ENCODE measurements at regions not wholly inside any gene's neighbourhood (a gene's known extent, or its start where the extent isn't known, plus 50 kb on each side); places are given as distances from the start of the nearest gene placed in this dataset.

GRCh38 chr7:152909683-152910544 is 150.4 kb downstream of the ACTR3B start:
- intact Hi-C loops (cut with micrococcal nuclease; ENCODE audit: unreplicated experiment) = no loop called here
- no TSS peak for BruUV-seq (replicated peaks)
- Histone ChIP-seq H3K4me3 (ENCODE audit: low read depth, low read length, poor library complexity, severe bottlenecking) (no peak overlapping the region), H3K36me3 (ENCODE audit: insufficient read depth, low read length, poor library complexity, severe bottlenecking) (no peaks in the 10 kb centered on the region), H3K9me3 (ENCODE audit: low read depth, low read length, poor library complexity, severe bottlenecking) (no peaks in the 10 kb centered on the region), H3K27me3 (replicated peaks; ENCODE audit: insufficient read depth, low read depth, low read length, poor library complexity) (peaks cover 8% of the 10 kb centered on the region), H3K4me1 (ENCODE audit: insufficient read depth, low read length, poor library complexity, severe bottlenecking) (peaks cover 12% of the 10 kb centered on the region), H3K27ac (ENCODE audit: low read depth, low read length, poor library complexity, severe bottlenecking) (no peak overlapping the region)
- ChIA-PET POLR2A (ENCODE audit: low non-redundant PET) (no interaction called here), CTCF (no interaction called here)
- TF ChIP-seq CTCF (conservative IDR thresholded peaks at IDR 0.05; ENCODE audit: low read depth, low read length) = no peak
- no peak for TF ChIP-seq EZH2 (IDR thresholded peaks at IDR 0.05; ENCODE audit: borderline replicate concordance, low read depth, low read length, poor library complexity, severe bottlenecking)
- no peak for DNase-seq (ENCODE audit: low spot score)

GRCh38 chr7:152910545-152911225 is 151.1 kb downstream of the ACTR3B start:
- Histone ChIP-seq H3K27ac (ENCODE audit: low read depth, low read length, poor library complexity, severe bottlenecking) (no peak overlapping the region), H3K9me3 (ENCODE audit: low read depth, low read length, poor library complexity, severe bottlenecking) (no peaks in the 10 kb centered on the region), H3K4me3 (ENCODE audit: low read depth, low read length, poor library complexity, severe bottlenecking) (no peak overlapping the region), H3K27me3 (replicated peaks; ENCODE audit: insufficient read depth, low read depth, low read length, poor library complexity) (peaks cover 6% of the 10 kb centered on the region), H3K4me1 (ENCODE audit: insufficient read depth, low read length, poor library complexity, severe bottlenecking) (peaks cover 12% of the 10 kb centered on the region), H3K36me3 (ENCODE audit: insufficient read depth, low read length, poor library complexity, severe bottlenecking) (no peaks in the 10 kb centered on the region)
- peak; percentile 33 for DNase-seq (ENCODE audit: low spot score)
- TF ChIP-seq EZH2 (IDR thresholded peaks at IDR 0.05; ENCODE audit: borderline replicate concordance, low read depth, low read length, poor library complexity, severe bottlenecking) (no peak), CTCF (conservative IDR thresholded peaks at IDR 0.05; ENCODE audit: low read depth, low read length) (no peak)
- no TSS peak for BruUV-seq (replicated peaks)
- POLR2A ChIA-PET (ENCODE audit: low non-redundant PET) = no interaction called here
- CTCF ChIA-PET = no interaction called here
- intact Hi-C loops (cut with micrococcal nuclease; ENCODE audit: unreplicated experiment) = no loop called here

- Histone ChIP-seq H3K4me1 (ENCODE audit: insufficient read depth, low read length, poor library complexity, severe bottlenecking) (peaks cover 12% of the 10 kb centered on the region), H3K4me3 (ENCODE audit: low read depth, low read length, poor library complexity, severe bottlenecking) (no peak overlapping the region), H3K27ac (ENCODE audit: low read depth, low read length, poor library complexity, severe bottlenecking) (no peak overlapping the region), H3K9me3 (ENCODE audit: low read depth, low read length, poor library complexity, severe bottlenecking) (no peaks in the 10 kb centered on the region), H3K27me3 (replicated peaks; ENCODE audit: insufficient read depth, low read depth, low read length, poor library complexity) (peaks cover 5% of the 10 kb centered on the region), H3K36me3 (ENCODE audit: insufficient read depth, low read length, poor library complexity, severe bottlenecking) (no peaks in the 10 kb centered on the region)
- no peak for DNase-seq (ENCODE audit: low spot score)
- POLR2A ChIA-PET (ENCODE audit: low non-redundant PET) = no interaction called here
- TF ChIP-seq CTCF (conservative IDR thresholded peaks at IDR 0.05; ENCODE audit: low read depth, low read length) = no peak
- no peak for TF ChIP-seq EZH2 (IDR thresholded peaks at IDR 0.05; ENCODE audit: borderline replicate concordance, low read depth, low read length, poor library complexity, severe bottlenecking)
- CTCF ChIA-PET = no interaction called here
- no TSS peak for BruUV-seq (replicated peaks)
- intact Hi-C loops (cut with micrococcal nuclease; ENCODE audit: unreplicated experiment) = no loop called here
Measured at GRCh38 chr7:152911226-152911560, 151.6 kb downstream of the ACTR3B start.

Data from A673 (cell line).